CD14-positive monocyte (primary cell): ENCODE measurements at regions not wholly inside any gene's neighbourhood (a gene's known extent, or its start where the extent isn't known, plus 50 kb on each side); places are given as distances from the start of the nearest gene placed in this dataset.

Source experiments
- DNase-seq, 3 donors: peaks; one replicate each; pipeline ENCODE4 v3.0.0-alpha.2; 2011 to 2022
- H2AFZ ChIP-seq: 2 replicates; pipeline ENCODE4 v1.6.0; 2012; ENCODE audit warnings: mild to moderate bottlenecking, low read depth, low read length, inconsistent platforms; ENCODE audit not compliant: insufficient read depth, poor library complexity, severe bottlenecking
- H3K27ac ChIP-seq, 2 donors: 1 replicate in 1 of 2; 2 replicates in 1 of 2; pipeline ENCODE4 v1.5.1; 2012 to 2013; ENCODE audit warnings: low read length in 2 of 2, control low read depth in 1 of 2, inconsistent platforms in 1 of 2, low read depth in 1 of 2, mild to moderate bottlenecking in 1 of 2
- H3K27me3 ChIP-seq, 2 donors: one replicate each; pipeline versions ENCODE4 v1.6.0 to v1.6.1; 2011 to 2013; ENCODE audit warnings: low read length in 2 of 2; ENCODE audit not compliant: control insufficient read depth in 2 of 2, insufficient read depth in 2 of 2
- H3K36me3 ChIP-seq, 2 donors: replicated peaks in 1 of 2; 1 replicate in 1 of 2; 2 replicates in 1 of 2; pipeline versions ENCODE4 v1.5.1 to v1.6.1; 2012 to 2013; ENCODE audit warnings: low read length in 2 of 2, control low read depth in 1 of 2, inconsistent platforms in 1 of 2, mild to moderate bottlenecking in 1 of 2; ENCODE audit not compliant: insufficient read depth in 2 of 2, control insufficient read depth in 1 of 2
- H3K4me1 ChIP-seq, 2 donors: 1 replicate in 1 of 2; 2 replicates in 1 of 2; pipeline versions ENCODE4 v1.5.1 to v1.6.1; 2012 to 2013; ENCODE audit warnings: low read length in 2 of 2, control low read depth in 1 of 2, inconsistent platforms in 1 of 2, mild to moderate bottlenecking in 1 of 2, moderate library complexity in 1 of 2; ENCODE audit not compliant: insufficient read depth in 2 of 2, control insufficient read depth in 1 of 2
- H3K4me2 ChIP-seq: replicated peaks from 2 replicates; pipeline ENCODE3; 2012; ENCODE audit warnings: low read length, moderate library complexity, mild to moderate bottlenecking; ENCODE audit not compliant: poor library complexity, severe bottlenecking; ENCODE audit errors: extremely low read depth
- H3K4me3 ChIP-seq, 3 experiments: fragments of 200-600 bp in 1 of 3; sonication (generic) in 1 of 3; replicated peaks in 1 of 3; 1 replicate in 2 of 3; 2 replicates in 1 of 3; pipeline ENCODE4 v1.5.1; 2011 to 2013; ENCODE audit warnings: low read length in 3 of 3, mild to moderate bottlenecking in 3 of 3, control low read depth in 2 of 3, low read depth in 2 of 3, inconsistent platforms in 1 of 3, moderate library complexity in 1 of 3
- H3K79me2 ChIP-seq: 2 replicates; pipeline ENCODE4 v1.6.0; 2012; ENCODE audit warnings: mild to moderate bottlenecking, control low read depth, inconsistent platforms, low read length, moderate library complexity; ENCODE audit not compliant: insufficient read depth
- H3K9ac ChIP-seq: 2 replicates; pipeline ENCODE4 v1.6.0; 2017; ENCODE audit warnings: low read length, mild to moderate bottlenecking; ENCODE audit not compliant: insufficient read depth, poor library complexity, severe bottlenecking
- H3K9me3 ChIP-seq, 2 donors: replicated peaks in 1 of 2; 1 replicate in 1 of 2; 2 replicates in 1 of 2; pipeline versions ENCODE4 v1.5.1 to v1.6.1; 2012 to 2013; ENCODE audit warnings: low read length in 2 of 2, control low read depth in 1 of 2; ENCODE audit not compliant: control insufficient read depth in 1 of 2, insufficient read depth in 1 of 2
- H4K20me1 ChIP-seq: 2 replicates; pipeline ENCODE4 v1.6.0; 2012; ENCODE audit warnings: mild to moderate bottlenecking, low read length, control low read depth, moderate library complexity; ENCODE audit not compliant: insufficient read depth
- H3K27ac Mint-ChIP-seq, 7 donors: one replicate each; pipeline ENCODE4 v1.8.0; 2020; ENCODE audit warnings: mild to moderate bottlenecking in 7 of 7, mixed read lengths in 7 of 7, moderate library complexity in 6 of 7, inconsistent platforms in 2 of 7
- H3K27me3 Mint-ChIP-seq, 3 donors: one replicate each; pipeline ENCODE4 v1.8.0; 2021 to 2022; ENCODE audit warnings: low read depth in 3 of 3, mild to moderate bottlenecking in 3 of 3, mixed read lengths in 3 of 3, moderate library complexity in 3 of 3, inconsistent platforms in 1 of 3
- H3K36me3 Mint-ChIP-seq, 2 donors: one replicate each; pipeline ENCODE4 v1.8.0; 2020; ENCODE audit warnings: mixed read lengths in 2 of 2, inconsistent platforms in 1 of 2, mild to moderate bottlenecking in 1 of 2
- H3K4me1 Mint-ChIP-seq: one replicate; pipeline ENCODE4 v1.8.0; 2020; ENCODE audit warnings: mild to moderate bottlenecking, mixed read lengths
- H3K4me3 Mint-ChIP-seq, 2 donors: one replicate each; pipeline ENCODE4 v1.8.0; 2020; ENCODE audit warnings: mild to moderate bottlenecking in 2 of 2, mixed read lengths in 2 of 2, moderate library complexity in 1 of 2
- H3K9me3 Mint-ChIP-seq, 7 donors: one replicate each; pipeline ENCODE4 v1.8.0; 2020 to 2022; ENCODE audit warnings: mixed read lengths in 7 of 7, mild to moderate bottlenecking in 6 of 7, moderate library complexity in 6 of 7, inconsistent platforms in 2 of 7
- CTCF ChIP-seq: fragments of 200-600 bp; IDR thresholded peaks from one replicate; pipeline ENCODE4 v1.8.0; 2022; ENCODE audit warnings: antibody characterized with exemption, mild to moderate bottlenecking
- WGBS: methylation state at CpG from one replicate; pipeline ENCODE4 v1.1.5; 2013; ENCODE audit warnings: missing lambda C conversion rate; ENCODE audit not compliant: insufficient coverage; 5-methylcytosine and 5-hydroxymethylcytosine counted together
- intact Hi-C, 2 donors: fragments of 100-400 bp; cut with micrococcal nuclease; formaldehyde crosslinking; loops; one replicate each; pipeline versions ENCODE4 v1.15.0 to v1.15.1; 2023

- Mint-ChIP-seq H3K4me3 (no peak overlapping the region), H3K4me1 (peaks cover 33% of the 10 kb centered on the region), H3K27ac (no peak overlapping the region), H3K36me3 (peaks cover 2 to 7% of the 10 kb centered on the region in 2 donors), H3K9me3 (peaks cover 0 to 2% (median 0%) of the 10 kb centered on the region in 7 donors), H3K27me3 (peaks cover 25 to 42% (median 30%) of the 10 kb centered on the region in 3 donors)
- no peak overlapping the region for H2AFZ ChIP-seq
- intact Hi-C loops = no loop called here
- no peaks in the 10 kb centered on the region for H3K36me3 ChIP-seq
- H3K79me2 ChIP-seq = no peaks in the 10 kb centered on the region
- H3K9me3 ChIP-seq = no peaks in the 10 kb centered on the region
- H4K20me1 ChIP-seq = no peaks in the 10 kb centered on the region
- H3K27me3 ChIP-seq = peaks cover 4 to 9% of the 10 kb centered on the region in 2 donors
- 87% methylated on average over 14 of the region's 14 CpGs for WGBS
- H3K27ac ChIP-seq = no peak overlapping the region
- no peak for DNase-seq
- no peak overlapping the region for H3K9ac ChIP-seq
- no peak for TF ChIP-seq CTCF
- H3K4me2 ChIP-seq = no peak overlapping the region
- no peak overlapping the region for H3K4me3 ChIP-seq
- peaks cover 16 to 17% of the 10 kb centered on the region in 2 donors for H3K4me1 ChIP-seq
Observed at GRCh38 chr15:69648212-69648611, 195.6 kb downstream of the RPLP1 start.

- H3K4me3 Mint-ChIP-seq = peak overlapping the region in 1 of 2 donors; percentile 69
- H2AFZ ChIP-seq = no peak overlapping the region
- no peaks in the 10 kb centered on the region for H3K9me3 ChIP-seq
- peaks cover 4 to 9% of the 10 kb centered on the region in 2 donors for H3K27me3 ChIP-seq
- H3K9ac ChIP-seq = no peak overlapping the region
- no peaks in the 10 kb centered on the region for H3K36me3 ChIP-seq
- intact Hi-C loops = no loop called here
- WGBS = 89% methylated on average over 11 of the region's 13 CpGs
- H3K27ac Mint-ChIP-seq = no peak overlapping the region
- H3K4me3 ChIP-seq = no peak overlapping the region
- peaks cover 26 to 45% (median 30%) of the 10 kb centered on the region in 3 donors for H3K27me3 Mint-ChIP-seq
- peaks cover 20 to 25% of the 10 kb centered on the region in 2 donors for H3K4me1 ChIP-seq
- H3K79me2 ChIP-seq = no peaks in the 10 kb centered on the region
- no peak for DNase-seq
- TF ChIP-seq CTCF = no peak
- no peak overlapping the region for H3K4me2 ChIP-seq
- no peaks in the 10 kb centered on the region for H4K20me1 ChIP-seq
- peaks cover 2 to 13% of the 10 kb centered on the region in 2 donors for H3K36me3 Mint-ChIP-seq
- H3K27ac ChIP-seq = no peak overlapping the region
- H3K4me1 Mint-ChIP-seq = peaks cover 40% of the 10 kb centered on the region
- H3K9me3 Mint-ChIP-seq = peaks cover 0 to 6% (median 0%) of the 10 kb centered on the region in 7 donors
Observed at GRCh38 chr15:69648775-69649735, 196.4 kb downstream of the RPLP1 start.
